GM21381 (cell line): ENCODE measurements at regions not wholly inside any gene's neighbourhood (a gene's known extent, or its start where the extent isn't known, plus 50 kb on each side); places are given as distances from the start of the nearest gene placed in this dataset.
"Not testable (repeated sequence)": the region's sequence is repeated elsewhere in the genome, so short reads cannot be mapped to it uniquely, and the experiment has no call there.

Experiments
- ATAC-seq: cut with Tn5 transposase; IDR thresholded peaks from one replicate; pipeline ENCODE4 v1.9.1; 2021; ENCODE audit warnings: mild to moderate bottlenecking, moderate library complexity; ENCODE audit not compliant: unreplicated experiment

GRCh38 chr3:81068546-81068945 is 692.9 kb downstream of the GBE1 start:
- ATAC-seq, result no peak

- ATAC-seq, result no peak
Measured at GRCh38 chr3:81063896-81064295, 697.5 kb downstream of the GBE1 start.

- not testable (repeated sequence) for ATAC-seq
Measured at GRCh38 chr3:81051133-81051532, 710.3 kb downstream of the GBE1 start.

- no peak for ATAC-seq
Measured at GRCh38 chr3:81048058-81048665, 713.3 kb downstream of the GBE1 start.

GRCh38 chr3:81045976-81046375 is 715.5 kb downstream of the GBE1 start:
- no peak for ATAC-seq

GRCh38 chr3:81045246-81045645 is 716.2 kb downstream of the GBE1 start:
- no peak for ATAC-seq

- no peak for ATAC-seq
Measured at GRCh38 chr3:81043660-81044199, 717.7 kb downstream of the GBE1 start.

GRCh38 chr3:81043009-81043408 is 718.4 kb downstream of the GBE1 start:
- no peak for ATAC-seq

GRCh38 chr3:81041331-81041730 is 720.1 kb downstream of the GBE1 start:
- ATAC-seq, result no peak

GRCh38 chr3:81040107-81040506 is 721.3 kb downstream of the GBE1 start:
- ATAC-seq, result no peak

- no peak for ATAC-seq
Measured at GRCh38 chr3:81033684-81034083, 727.8 kb downstream of the GBE1 start.

GRCh38 chr3:81033185-81033584 is 728.3 kb downstream of the GBE1 start:
- no peak for ATAC-seq

GRCh38 chr3:81029861-81030260 is 731.6 kb downstream of the GBE1 start:
- ATAC-seq, result no peak

GRCh38 chr3:81027344-81027743 is 734.1 kb downstream of the GBE1 start:
- ATAC-seq, result no peak

GRCh38 chr3:81024560-81024959 is 736.9 kb downstream of the GBE1 start:
- ATAC-seq, result no peak

- ATAC-seq, result no peak
Measured at GRCh38 chr3:81022339-81022738, 739.1 kb downstream of the GBE1 start.

- no peak for ATAC-seq
Measured at GRCh38 chr3:81013360-81013759, 748.1 kb downstream of the GBE1 start.

GRCh38 chr3:81005992-81006391 is 755.5 kb downstream of the GBE1 start:
- ATAC-seq, result no peak

- no peak for ATAC-seq
Measured at GRCh38 chr3:81003817-81004216, 757.6 kb downstream of the GBE1 start.

GRCh38 chr3:81003008-81003645 is 758.3 kb downstream of the GBE1 start:
- ATAC-seq, result no peak

- ATAC-seq, result no peak
Measured at GRCh38 chr3:80999481-80999880, 762.0 kb downstream of the GBE1 start.

- no peak for ATAC-seq
Measured at GRCh38 chr3:80998022-80998421, 763.4 kb downstream of the GBE1 start.

GRCh38 chr3:80997622-80998021 is 763.8 kb downstream of the GBE1 start:
- ATAC-seq, result no peak
